Astrocyte of the hippocampus (primary cell): ENCODE measurements at regions not wholly inside any gene's neighbourhood (a gene's known extent, or its start where the extent isn't known, plus 50 kb on each side); places are given as distances from the start of the nearest gene placed in this dataset.
A peak's percentile ranks its signal among the peaks of the same experiment; 100 is the strongest.
"Not testable (repeated sequence)": the region's sequence is repeated elsewhere in the genome, so short reads cannot be mapped to it uniquely, and the experiment has no call there.

Experiments used
- DNase-seq: peaks from one replicate; pipeline ENCODE4 v3.0.0; 2011; ENCODE audit warnings: low read depth, low spot score

DNA sequence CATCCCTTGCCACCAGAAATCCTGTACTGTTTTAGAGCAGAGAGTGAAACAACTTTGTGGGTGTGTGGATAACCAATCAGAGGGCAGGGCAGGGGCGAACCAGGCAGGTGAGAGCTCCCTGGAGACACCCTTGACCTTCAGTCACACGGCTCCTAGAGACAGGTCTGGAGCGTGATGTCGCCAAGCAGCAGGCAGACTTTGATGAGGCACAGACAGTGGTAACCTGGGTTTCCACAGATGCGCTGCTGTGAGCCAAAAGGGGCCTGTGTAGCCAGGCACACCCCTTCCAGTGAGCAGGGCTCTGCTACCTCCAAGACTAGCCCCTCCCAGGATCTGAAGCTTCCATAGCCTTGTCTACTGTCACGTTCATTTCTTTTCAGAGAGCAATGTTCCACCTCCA is 317.8 kb upstream of the ADCY2 start:
- no peak for DNase-seq

DNA sequence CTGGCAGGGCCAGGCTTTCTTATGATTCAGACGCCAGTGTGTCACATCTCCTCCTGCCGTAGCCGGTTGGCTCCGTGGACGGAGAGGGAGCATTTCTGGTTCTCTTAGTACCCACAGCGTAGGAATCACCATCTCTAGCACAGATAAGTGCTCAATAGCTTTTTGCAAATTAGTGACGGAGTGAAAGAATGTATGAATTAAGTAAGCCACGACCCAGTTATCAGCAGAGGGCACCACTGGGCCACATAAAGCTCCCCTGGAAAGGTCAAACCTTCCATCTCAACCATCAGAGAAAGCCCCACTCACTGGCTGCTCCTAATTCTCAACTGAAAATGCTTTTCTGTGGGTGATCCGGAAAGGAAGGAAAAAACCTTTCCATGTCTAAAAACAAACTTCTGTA is 317.0 kb upstream of the ADCY2 start:
- no peak for DNase-seq

DNA sequence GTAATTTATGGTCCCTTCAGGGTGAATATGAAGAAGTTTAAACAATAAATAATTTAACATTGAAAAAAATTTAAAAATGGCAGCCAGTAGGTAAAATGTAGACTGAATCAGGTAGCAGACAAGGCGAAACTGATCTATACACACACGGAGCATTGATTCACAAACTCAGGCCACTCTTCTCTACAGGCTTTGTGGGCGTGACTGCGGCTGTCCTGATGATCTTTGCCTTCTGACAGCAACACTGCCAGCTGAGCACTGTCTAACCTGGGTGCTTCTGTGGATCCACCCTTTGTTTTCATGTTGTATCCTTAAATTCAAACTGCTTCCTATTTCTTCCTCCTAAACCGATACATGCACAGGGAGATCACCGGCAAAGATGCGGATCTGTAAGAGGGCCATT is 315.4 kb upstream of the ADCY2 start:
- DNase-seq = no peak

DNA sequence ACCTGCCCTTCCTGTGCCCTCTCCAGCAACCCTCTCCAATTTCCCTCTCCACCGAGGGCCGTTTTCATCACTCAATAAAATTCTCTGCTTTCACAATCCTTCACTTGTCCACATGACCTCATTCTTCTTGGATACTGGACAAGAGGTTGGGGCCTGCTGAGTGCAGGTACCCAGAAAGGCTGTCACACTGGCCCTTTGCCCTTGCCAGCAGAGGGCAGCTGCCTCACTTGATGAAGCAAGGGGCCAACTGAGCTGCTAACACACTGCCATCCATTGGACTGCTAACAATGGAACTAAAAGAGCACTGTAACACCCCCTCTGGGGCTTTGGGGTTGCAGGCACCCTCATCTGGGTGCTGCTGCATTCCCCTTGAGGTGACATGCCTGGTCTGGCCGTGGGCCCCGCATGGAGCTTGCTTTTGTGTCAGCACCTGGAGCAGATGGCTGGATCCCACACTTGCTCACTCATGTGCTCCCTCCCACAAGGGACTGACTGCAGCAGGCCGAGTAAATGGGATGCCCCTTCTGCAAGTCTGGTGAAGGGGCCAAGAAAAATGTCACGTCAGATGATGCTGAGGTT is 308.1 kb upstream of the ADCY2 start:
- no peak for DNase-seq

DNA sequence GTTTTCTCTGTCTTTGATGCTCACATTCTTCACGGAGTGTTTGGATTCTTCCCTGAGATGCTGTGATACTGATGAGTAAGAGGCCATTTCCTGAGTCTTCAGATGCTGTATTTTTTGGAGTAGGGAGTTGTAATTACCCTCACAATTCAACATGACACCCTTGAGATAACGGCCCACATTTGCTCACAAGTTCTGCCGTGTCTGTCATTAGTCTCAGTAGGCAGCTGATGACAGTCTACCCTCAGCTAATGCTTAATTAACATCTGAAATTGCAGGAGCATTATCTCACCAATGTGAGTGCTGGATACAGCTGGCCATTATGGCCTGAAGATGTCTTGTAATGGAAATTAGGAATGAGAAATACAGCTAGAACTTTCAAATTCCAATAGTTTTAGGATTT is 307.1 kb upstream of the ADCY2 start:
- DNase-seq = no peak

DNA sequence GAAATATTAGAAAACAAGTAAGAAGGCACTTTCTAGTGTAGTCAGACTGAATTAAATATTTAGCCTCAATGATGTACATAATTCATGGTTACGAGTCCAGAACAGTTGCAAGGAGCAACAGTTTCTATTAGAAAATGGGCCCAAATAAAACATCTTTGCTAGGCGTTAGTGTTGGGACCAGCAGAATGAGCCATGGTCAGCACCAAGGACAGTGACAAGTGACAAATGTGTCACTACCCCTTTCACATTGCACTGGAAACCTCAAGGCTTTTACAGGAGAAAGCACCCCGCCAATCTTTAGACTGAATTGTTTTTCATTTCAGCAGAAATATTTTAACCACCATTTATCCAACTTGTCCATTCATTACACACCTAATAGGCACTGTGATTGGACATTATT is 301.3 kb upstream of the ADCY2 start:
- DNase-seq = peak; percentile 20

DNA sequence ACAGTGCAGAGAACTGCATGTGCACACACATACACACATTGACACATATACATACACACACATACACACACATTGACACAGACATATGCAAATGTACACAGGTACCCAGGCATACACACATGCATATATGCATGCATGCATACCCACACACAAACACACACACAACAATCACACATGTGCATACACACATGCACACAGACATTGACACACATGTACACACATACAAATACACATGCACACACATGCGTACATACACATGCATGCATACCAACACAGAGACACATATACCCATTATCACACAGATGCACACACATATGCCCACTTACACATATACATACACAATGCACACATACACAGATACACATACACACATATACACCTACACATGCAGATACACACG is 299.6 kb upstream of the ADCY2 start:
- DNase-seq = no peak

DNA sequence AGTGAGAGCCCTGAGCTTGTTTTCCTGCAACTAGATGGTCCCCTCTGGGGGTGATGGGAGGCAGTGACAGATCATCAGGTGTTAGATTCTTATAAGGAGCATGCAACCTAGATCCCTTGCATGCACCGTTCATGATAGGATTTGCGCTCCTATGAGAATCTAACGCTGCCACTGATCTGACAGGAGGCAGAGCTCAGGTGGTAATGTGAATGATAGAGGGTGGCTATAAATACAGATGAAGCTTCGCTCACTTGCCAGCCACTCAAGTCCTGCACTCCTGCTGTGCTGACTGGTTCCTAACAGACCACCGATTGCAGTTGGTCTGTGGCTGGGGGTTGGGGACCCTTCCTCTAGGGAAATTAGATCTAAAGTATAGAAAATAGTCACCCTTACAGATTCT is 290.6 kb upstream of the ADCY2 start:
- no peak for DNase-seq

DNA sequence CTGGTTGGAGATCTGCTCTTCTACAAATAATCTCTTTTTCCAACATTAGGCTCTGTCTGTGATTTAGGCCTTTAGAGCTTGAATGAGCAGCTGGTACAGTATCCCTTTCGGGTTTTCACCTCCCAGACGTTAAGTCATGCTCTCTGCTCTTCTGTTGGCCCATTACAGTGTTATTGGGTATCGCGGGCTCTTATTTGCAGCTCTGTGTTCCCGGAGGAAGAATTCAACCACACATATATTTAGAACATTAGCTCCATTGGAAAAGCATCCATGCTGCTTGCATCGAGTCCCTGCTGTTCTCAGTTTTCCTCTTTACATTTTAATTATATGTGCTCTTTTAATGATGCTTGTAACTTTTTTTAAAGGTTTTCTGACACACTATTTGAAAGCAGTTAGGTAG is 278.0 kb upstream of the ADCY2 start:
- DNase-seq = no peak

DNA sequence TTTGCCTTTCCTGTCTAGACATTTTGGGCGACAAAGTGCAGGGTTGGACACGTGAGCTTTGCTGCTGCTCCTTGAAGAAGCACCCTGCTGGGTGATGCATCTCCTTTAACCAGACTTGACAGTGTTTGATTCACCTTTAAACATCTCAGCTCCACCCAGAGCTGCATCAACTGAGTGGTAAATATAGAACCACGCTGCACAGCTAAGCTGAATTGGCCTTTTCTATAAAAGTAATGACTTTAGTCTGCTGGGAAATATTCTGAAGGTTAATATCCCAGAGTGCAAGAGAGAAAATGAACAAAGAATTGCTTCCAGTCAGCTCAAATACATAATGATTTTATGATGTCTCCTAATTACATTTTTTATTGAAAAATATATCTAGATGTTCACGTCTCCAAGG is 264.3 kb upstream of the ADCY2 start:
- DNase-seq = no peak

DNA sequence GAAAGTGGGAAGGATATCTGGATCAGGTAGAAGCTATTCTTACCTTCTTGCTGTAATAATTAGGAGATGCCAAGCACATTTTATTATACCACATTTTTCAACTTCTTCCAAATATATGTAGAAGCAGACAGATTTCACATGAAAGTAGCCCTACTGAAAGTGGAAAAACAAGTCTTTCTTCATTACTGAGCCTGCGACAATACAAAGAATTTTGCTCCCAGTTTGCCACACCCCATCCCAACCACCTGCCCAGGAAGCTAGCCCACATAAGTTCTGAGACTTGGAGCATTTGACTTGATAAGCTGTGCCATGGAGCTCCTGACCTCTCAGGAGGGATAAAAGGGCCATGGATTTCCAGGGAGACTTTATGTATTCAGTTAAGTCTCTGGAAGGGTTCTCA is 249.1 kb upstream of the ADCY2 start:
- DNase-seq = no peak

DNA sequence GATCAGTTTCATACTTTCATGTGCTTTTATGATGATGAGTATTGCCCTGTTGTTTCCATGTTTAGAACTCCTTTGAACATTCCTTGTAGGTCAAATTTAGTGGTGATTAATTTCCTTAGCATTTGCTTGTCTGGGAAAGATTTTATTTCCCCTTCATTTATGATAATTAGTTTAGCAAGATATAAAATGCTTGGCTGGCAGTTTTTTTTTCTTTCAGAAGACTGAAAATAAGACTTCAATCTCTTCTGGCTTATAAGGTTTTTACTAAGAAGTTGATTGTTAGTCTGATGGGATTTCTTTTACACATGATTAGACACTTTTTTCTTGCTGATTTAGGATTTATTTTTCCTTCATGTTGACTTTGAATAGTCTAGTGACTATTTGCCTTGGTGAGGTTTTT is 238.9 kb upstream of the ADCY2 start:
- no peak for DNase-seq

DNA sequence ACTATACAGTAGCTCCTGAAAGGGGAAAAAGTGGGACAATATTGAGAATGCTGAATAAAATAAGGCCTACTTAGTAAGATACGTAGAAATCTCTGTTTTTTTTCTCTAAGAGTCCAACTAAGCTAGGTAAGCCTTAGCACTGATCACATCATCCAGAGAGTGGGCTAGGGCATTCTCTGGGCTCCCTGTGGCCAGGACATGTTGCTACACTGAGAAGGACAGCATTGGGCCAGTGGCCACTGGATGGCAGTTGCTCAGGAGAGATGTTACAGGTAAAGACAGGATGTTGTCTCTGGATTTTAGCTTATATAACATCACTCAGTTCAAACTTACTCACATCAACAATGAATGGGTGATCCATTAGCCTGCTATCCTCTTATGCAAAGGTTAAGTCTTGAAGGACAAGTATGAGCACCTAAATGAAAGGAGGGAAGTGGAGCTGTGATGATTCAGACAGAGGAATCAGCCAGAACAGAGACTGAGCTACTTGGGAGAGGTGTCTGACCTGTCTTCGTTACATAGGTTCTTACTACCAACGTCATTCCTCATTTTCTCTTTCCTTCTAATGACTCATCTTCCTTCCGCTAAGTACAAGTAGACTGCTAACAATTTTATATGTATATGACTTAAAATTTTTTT is 226.6 kb upstream of the ADCY2 start:
- no peak for DNase-seq

DNA sequence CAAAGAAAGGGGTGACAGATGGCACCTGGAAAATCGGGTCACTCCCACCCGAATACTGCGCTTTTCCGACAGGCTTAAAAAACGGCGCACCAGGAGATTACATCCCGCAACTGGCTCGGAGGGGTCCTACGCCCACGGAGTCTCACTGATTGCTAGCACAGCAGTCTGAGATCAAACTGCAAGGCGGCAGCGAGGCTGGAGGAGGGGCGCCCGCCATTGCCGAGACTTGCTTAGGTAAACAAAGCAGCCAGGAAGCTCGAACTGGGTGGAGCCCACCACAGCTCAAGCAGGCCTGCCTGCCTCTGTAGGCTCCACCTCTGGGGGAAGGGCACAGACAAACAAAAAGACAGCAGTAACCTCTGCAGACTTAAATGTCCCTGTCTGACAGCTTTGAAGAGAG is 225.2 kb upstream of the ADCY2 start:
- not testable (repeated sequence) for DNase-seq

DNA sequence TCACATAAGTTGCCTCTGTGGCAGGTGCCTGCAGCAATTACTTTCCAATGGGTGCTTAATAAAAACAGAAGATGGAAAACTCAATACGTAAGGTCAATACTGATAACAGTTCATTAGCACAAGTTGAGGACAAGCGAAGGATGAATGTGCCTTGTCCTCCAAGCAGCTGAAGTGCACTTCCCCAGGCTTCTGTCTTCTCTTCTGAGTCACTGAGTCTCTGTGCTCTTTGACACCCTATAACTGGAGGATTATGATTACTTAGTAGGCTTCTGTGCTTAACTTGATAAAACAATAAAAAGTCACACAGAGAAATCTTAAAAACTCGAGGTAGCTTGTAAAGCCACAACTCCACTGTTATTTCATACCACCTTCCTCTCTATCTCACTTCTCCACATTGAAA is 216.6 kb upstream of the ADCY2 start:
- no peak for DNase-seq

DNA sequence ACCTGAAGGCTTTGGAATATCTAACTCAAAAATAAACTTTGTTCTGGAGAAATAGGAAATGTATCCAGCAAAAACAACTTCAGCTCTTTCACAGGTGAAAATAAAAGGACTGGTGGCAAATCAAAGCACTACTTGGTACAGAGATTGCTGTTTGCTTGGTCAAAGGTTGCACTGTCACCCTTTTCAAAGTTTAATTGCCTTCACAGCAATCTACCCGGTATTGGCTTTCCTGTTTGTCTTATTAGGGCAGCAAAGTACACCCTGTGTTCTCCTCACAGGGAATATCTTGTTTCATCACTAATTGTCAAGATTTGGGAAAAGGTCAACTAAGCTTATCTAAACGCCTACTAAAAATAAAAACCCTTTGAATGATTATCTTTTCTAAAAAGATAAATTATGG is 214.1 kb upstream of the ADCY2 start:
- DNase-seq = no peak

DNA sequence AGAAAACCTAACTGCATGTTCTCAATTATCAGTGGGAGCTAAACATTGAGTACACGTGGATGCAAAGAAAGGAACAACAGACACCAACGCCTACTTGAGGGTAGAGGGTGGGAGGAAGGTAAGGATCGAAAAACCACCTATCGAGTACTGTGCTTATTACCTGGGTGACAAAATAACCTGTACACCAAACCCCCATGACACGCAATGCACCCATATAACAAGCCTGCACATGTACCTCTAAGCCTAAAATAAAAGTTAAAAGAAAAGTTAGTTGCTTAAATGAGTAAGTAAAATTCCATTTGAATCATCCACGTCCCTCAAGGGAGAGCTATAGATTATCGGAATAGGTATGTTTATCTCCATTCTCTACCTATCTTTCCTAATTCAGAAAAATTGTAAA is 210.2 kb upstream of the ADCY2 start:
- DNase-seq = no peak

DNA sequence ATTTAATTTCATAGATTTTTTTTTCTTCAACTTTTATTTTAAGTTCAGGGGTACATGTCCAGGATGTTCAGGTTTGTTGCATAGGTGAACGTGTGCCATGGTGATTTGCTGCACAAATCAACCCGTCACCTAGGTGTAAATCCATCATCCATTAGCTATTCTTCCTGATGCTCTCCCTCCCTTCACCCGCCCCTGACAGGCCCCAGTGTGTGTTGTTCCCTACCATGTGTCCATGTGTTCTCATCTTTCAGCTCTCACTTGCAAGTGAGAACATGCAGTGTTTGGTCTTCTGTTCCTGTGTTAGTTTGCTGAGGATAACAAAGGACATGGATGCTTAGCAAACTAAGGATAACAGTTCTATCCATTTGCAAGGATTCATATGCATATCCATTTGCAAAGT is 209.1 kb upstream of the ADCY2 start:
- DNase-seq = no peak

DNA sequence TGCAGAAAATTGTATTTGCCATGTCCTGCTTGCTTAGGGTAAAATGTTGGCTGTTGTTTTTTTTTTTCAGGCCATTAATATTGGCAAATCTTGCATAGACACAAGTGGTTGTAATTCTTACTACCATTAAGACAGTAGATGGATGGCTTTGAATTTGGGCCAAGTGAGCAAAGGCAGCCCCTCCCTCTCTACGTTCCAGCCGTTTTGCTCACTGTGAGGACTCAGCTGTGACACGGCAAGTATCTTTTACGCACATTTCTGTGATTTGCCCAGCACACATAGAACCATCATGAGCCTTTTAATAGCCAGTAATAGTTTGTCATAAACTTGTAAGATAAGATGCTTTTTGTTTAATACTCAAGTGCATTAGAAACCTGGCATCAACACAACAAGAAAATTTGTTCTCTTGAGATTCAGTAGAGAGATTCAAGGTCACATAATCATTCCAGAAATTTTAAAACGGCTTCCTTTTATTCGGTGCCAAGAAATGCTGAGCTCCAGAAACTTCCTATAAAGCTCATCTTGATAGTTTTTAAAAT is 205.2 kb upstream of the ADCY2 start:
- no peak for DNase-seq

DNA sequence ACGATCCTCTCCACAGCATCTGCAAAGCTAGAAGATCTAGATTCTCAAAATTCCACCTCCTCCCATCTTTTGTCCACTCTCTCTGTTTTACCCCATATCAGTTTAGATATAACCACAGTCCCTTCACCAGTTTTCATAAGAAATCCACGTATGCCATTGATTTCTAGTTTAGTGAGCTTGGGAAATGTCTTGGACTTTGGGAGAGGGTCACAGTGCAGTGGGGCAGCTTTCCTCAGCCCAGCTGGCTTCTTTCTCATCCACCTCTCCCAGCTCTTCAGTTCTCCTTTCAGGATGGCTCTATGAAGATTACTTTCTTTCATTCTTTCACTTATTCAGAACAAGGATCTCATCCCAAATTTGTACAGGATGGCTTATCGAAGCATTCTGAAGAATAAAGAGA is 203.9 kb upstream of the ADCY2 start:
- no peak for DNase-seq

DNA sequence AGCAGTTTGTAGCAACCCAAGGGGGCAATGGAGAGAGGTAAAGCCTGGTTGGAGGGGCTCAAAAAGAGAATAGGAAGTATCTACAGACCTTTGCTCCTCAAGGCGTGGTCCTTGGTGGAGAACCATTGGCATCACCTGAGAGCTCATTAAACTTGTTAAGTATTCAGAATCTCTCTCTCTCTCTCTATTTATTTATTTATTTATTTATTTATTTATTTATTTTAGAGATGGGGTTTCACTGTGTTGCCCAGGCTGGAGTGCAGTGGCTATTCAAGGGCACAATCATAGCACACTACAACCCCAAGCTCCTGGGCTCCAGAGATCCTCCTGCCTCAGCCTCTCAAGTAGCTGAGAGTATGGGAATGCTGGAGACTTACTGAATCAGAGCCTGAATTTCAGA is 193.1 kb upstream of the ADCY2 start:
- DNase-seq = no peak

DNA sequence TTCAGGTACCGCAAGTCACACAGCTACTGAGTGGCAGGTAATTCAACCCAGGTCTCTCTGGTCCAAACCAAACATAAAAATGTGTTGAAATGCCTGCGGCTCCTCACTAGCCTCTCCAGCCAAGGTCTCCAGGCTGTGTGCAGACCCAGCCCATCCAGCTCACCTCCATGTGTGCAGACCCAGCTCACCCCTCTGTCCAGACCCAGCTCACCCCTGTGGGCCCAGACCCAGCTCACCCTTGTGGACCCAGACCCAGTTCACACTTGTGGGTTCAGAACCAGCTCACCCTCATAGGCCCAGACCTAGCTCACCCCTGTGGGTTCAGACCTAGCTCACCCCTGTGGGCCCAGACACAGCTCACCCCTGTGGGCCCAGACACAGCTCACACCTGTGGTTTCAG is 188.0 kb upstream of the ADCY2 start:
- DNase-seq = no peak

DNA sequence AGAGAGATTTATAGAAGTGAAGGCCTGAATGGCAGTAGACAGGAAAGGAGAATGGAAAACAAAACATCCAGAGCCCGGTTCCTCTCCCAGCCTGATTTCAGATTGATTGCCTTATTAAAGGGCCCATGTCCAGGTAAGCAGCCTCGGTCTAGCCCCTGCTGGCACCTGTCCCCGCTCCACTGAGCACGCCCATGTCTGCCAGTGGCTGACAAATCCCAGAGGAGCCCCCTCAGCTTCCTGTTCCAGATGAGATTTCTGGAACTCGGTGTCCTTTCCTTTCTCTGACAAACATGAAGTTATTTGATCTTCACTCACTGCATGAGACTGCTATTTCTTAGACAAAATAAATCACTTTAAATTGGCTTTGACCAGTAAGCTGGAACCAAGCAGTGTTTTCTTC is 187.0 kb upstream of the ADCY2 start:
- DNase-seq = no peak

DNA sequence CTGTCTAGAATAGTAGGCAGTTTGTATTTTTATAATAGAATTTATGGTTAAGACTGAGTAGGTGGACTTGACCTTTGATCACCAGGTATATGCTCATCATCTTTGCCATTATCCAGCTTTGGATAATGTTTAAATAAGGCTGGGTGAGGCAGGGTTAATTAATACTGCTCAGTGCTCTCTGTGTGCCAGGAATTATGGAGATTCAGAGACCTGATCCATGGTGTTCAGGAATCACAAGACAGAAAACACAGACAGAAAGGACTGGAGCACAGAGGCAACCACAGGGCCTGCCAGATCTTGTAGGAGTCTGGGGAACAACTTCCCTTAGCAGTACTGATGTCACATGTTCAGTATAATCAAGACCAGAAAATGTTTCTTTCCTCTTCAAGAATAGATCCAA is 186.3 kb upstream of the ADCY2 start:
- DNase-seq = no peak
